ENCODE measurements at regions not wholly inside any gene's neighbourhood (a gene's known extent, or its start where the extent isn't known, plus 50 kb on each side); places are given as distances from the start of the nearest gene placed in this dataset.

- TF ChIP-seq CTCF (IDR thresholded peaks at IDR 0.05; ENCODE audit: insufficient read depth in 1 of 2, low read depth in 1 of 2, low read length in 1 of 2, severe bottlenecking in 1 of 2, unreplicated experiment in 1 of 2): no peak
- Mint-ChIP-seq H3K4me3 (ENCODE audit: unreplicated experiment) (no peak overlapping the region), H3K36me3 (ENCODE audit: insufficient read depth, unreplicated experiment) (no peaks in the 10 kb centered on the region), H3K27ac (ENCODE audit: unreplicated experiment) (no peak overlapping the region), H3K9me3 (ENCODE audit: unreplicated experiment) (peaks cover 9% of the 10 kb centered on the region), H3K4me1 (ENCODE audit: low read depth, unreplicated experiment) (peaks cover 39% of the 10 kb centered on the region), H3K27me3 (ENCODE audit: insufficient read depth, unreplicated experiment) (no peaks in the 10 kb centered on the region)
- no peak overlapping the region for H3K4me3 ChIP-seq (ENCODE audit: low read depth, low read length)
- intact Hi-C loops (cut with micrococcal nuclease; ENCODE audit: unreplicated experiment): no loop called here
- H3K9me3 ChIP-seq: no peaks in the 10 kb centered on the region
- no peaks in the 10 kb centered on the region for H3K27me3 ChIP-seq (replicated peaks; ENCODE audit: control insufficient read depth, insufficient read depth, low read length)
- ChIA-PET CTCF (no interaction called here), POLR2A (no interaction called here)
- peaks cover 40% of the 10 kb centered on the region for H3K4me1 ChIP-seq
- no peaks in the 10 kb centered on the region for H3K36me3 ChIP-seq (ENCODE audit: control insufficient read depth, insufficient read depth, low read length)
- no TSS peak for BruUV-seq (replicated peaks)
- DNase-seq: no peak
Observed at GRCh38 chr13:73212482-73212881, 153.7 kb downstream of the KLF5 start.

GRCh38 chr13:73210218-73210883 lies 151.5 kb downstream of the KLF5 start:
- intact Hi-C loops (cut with micrococcal nuclease; ENCODE audit: unreplicated experiment): loop anchor here (2.0 kb wide), 1 partner anchor 40 kb away; no protein-coding TSS in a partner anchor
- DNase-seq: peak; percentile 37 to 64
- CTCF ChIA-PET: interaction anchor here (0.6 kb wide), 1 partner anchor 11 kb away, joined by 4 read pairs; no protein-coding TSS in a partner anchor
- H3K27ac Mint-ChIP-seq (ENCODE audit: unreplicated experiment): peak overlapping the region; percentile 81
- H3K4me3 ChIP-seq (ENCODE audit: low read depth, low read length): no peak overlapping the region
- H3K4me1 ChIP-seq: peaks cover 23% of the 10 kb centered on the region
- peaks cover 9% of the 10 kb centered on the region for H3K9me3 Mint-ChIP-seq (ENCODE audit: unreplicated experiment)
- H3K27me3 Mint-ChIP-seq (ENCODE audit: insufficient read depth, unreplicated experiment): no peaks in the 10 kb centered on the region
- H3K27me3 ChIP-seq (replicated peaks; ENCODE audit: control insufficient read depth, insufficient read depth, low read length): no peaks in the 10 kb centered on the region
- no peak overlapping the region for H3K4me3 Mint-ChIP-seq (ENCODE audit: unreplicated experiment)
- no peaks in the 10 kb centered on the region for H3K9me3 ChIP-seq
- H3K4me1 Mint-ChIP-seq (ENCODE audit: low read depth, unreplicated experiment): peaks cover 27% of the 10 kb centered on the region
- no peak for TF ChIP-seq CTCF (IDR thresholded peaks at IDR 0.05; ENCODE audit: insufficient read depth in 1 of 2, low read depth in 1 of 2, low read length in 1 of 2, severe bottlenecking in 1 of 2, unreplicated experiment in 1 of 2)
- POLR2A ChIA-PET: no interaction called here
- no peaks in the 10 kb centered on the region for H3K36me3 ChIP-seq (ENCODE audit: control insufficient read depth, insufficient read depth, low read length)
- no peaks in the 10 kb centered on the region for H3K36me3 Mint-ChIP-seq (ENCODE audit: insufficient read depth, unreplicated experiment)
- BruUV-seq (replicated peaks): no TSS peak

- ChIA-PET CTCF (no interaction called here), POLR2A (no interaction called here)
- no peak for TF ChIP-seq CTCF (IDR thresholded peaks at IDR 0.05; ENCODE audit: insufficient read depth in 1 of 2, low read depth in 1 of 2, low read length in 1 of 2, severe bottlenecking in 1 of 2, unreplicated experiment in 1 of 2)
- no peaks in the 10 kb centered on the region for H3K9me3 Mint-ChIP-seq (ENCODE audit: unreplicated experiment)
- H3K36me3 Mint-ChIP-seq (ENCODE audit: insufficient read depth, unreplicated experiment): no peaks in the 10 kb centered on the region
- Histone ChIP-seq H3K9me3 (no peaks in the 10 kb centered on the region), H3K27me3 (replicated peaks; ENCODE audit: control insufficient read depth, insufficient read depth, low read length) (no peaks in the 10 kb centered on the region), H3K4me1 (peaks cover 6% of the 10 kb centered on the region), H3K36me3 (ENCODE audit: control insufficient read depth, insufficient read depth, low read length) (no peaks in the 10 kb centered on the region), H3K4me3 (ENCODE audit: low read depth, low read length) (no peak overlapping the region)
- no TSS peak for BruUV-seq (replicated peaks)
- no peak overlapping the region for H3K27ac Mint-ChIP-seq (ENCODE audit: unreplicated experiment)
- no peaks in the 10 kb centered on the region for H3K27me3 Mint-ChIP-seq (ENCODE audit: insufficient read depth, unreplicated experiment)
- peaks cover 15% of the 10 kb centered on the region for H3K4me1 Mint-ChIP-seq (ENCODE audit: low read depth, unreplicated experiment)
- intact Hi-C loops (cut with micrococcal nuclease; ENCODE audit: unreplicated experiment): no loop called here
- DNase-seq: no peak
- H3K4me3 Mint-ChIP-seq (ENCODE audit: unreplicated experiment): no peak overlapping the region
Observed at GRCh38 chr13:73204952-73205351, 146.1 kb downstream of the KLF5 start.

Measured in Caco-2 (cell line).